ENCODE measurements at regions not wholly inside any gene's neighbourhood (a gene's known extent, or its start where the extent isn't known, plus 50 kb on each side); places are given as distances from the start of the nearest gene placed in this dataset.

- H3K27ac Mint-ChIP-seq (ENCODE audit: unreplicated experiment) = no peak overlapping the region
- no peak overlapping the region for H3K4me3 Mint-ChIP-seq (ENCODE audit: unreplicated experiment)
- peaks cover 8% of the 10 kb centered on the region for H3K27me3 Mint-ChIP-seq (ENCODE audit: unreplicated experiment)
- H3K4me1 Mint-ChIP-seq (ENCODE audit: low read depth, unreplicated experiment) = no peaks in the 10 kb centered on the region
- DNase-seq = no peak
- peaks cover 7% of the 10 kb centered on the region for H3K36me3 Mint-ChIP-seq (ENCODE audit: unreplicated experiment)
- TF ChIP-seq, protein P1, sequence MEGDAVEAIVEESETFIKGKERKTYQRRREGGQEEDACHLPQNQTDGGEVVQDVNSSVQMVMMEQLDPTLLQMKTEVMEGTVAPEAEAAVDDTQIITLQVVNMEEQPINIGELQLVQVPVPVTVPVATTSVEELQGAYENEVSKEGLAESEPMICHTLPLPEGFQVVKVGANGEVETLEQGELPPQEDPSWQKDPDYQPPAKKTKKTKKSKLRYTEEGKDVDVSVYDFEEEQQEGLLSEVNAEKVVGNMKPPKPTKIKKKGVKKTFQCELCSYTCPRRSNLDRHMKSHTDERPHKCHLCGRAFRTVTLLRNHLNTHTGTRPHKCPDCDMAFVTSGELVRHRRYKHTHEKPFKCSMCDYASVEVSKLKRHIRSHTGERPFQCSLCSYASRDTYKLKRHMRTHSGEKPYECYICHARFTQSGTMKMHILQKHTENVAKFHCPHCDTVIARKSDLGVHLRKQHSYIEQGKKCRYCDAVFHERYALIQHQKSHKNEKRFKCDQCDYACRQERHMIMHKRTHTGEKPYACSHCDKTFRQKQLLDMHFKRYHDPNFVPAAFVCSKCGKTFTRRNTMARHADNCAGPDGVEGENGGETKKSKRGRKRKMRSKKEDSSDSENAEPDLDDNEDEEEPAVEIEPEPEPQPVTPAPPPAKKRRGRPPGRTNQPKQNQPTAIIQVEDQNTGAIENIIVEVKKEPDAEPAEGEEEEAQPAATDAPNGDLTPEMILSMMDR (IDR thresholded peaks at IDR 0.05; ENCODE audit: partially characterized antibody, unreplicated experiment) = no peak
- no peaks in the 10 kb centered on the region for H3K9me3 Mint-ChIP-seq (ENCODE audit: unreplicated experiment)
Measured at GRCh38 chr2:239476029-239476756, 75.4 kb upstream of the HDAC4 start.

GRCh38 chr2:239475161-239476028 is 74.6 kb upstream of the HDAC4 start:
- peaks cover 8% of the 10 kb centered on the region for H3K27me3 Mint-ChIP-seq (ENCODE audit: unreplicated experiment)
- TF ChIP-seq, protein P1 (IDR thresholded peaks at IDR 0.05; ENCODE audit: partially characterized antibody, unreplicated experiment) = no peak
- no peak overlapping the region for H3K4me3 Mint-ChIP-seq (ENCODE audit: unreplicated experiment)
- H3K9me3 Mint-ChIP-seq (ENCODE audit: unreplicated experiment) = peaks cover 1% of the 10 kb centered on the region
- no peaks in the 10 kb centered on the region for H3K4me1 Mint-ChIP-seq (ENCODE audit: low read depth, unreplicated experiment)
- no peak overlapping the region for H3K27ac Mint-ChIP-seq (ENCODE audit: unreplicated experiment)
- no peak for DNase-seq
- H3K36me3 Mint-ChIP-seq (ENCODE audit: unreplicated experiment) = peaks cover 7% of the 10 kb centered on the region

DNA sequence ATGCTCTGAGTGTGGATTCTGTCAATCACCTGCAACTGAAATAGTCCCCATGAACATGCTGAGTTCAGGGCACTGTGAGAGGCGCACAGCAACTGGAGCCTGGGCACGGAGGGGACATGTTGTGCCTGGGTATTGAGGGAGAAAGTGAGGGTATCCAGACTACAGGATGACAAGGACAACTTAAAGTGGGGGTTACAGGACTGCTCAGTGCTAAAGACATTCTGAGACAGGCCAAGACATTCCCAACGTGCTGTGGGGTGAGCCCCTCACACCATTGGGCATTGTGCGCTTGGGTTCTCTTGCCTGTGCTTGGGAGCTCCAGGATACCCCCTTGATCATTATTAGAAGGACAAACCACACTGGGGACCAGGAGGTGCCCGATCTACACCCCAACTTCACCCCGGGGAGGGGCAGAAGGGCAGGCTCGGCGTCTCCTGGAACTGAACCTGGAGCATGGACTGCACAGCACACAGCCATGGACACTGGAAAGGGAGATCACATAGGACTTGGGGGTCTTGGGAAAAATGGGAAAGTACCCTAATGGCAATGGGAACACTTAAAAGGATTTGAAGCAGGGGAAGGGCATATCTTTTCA is 72.5 kb upstream of the HDAC4 start:
- Mint-ChIP-seq H3K27ac (ENCODE audit: unreplicated experiment) (no peak overlapping the region), H3K4me1 (ENCODE audit: low read depth, unreplicated experiment) (no peaks in the 10 kb centered on the region), H3K4me3 (ENCODE audit: unreplicated experiment) (no peak overlapping the region), H3K27me3 (ENCODE audit: unreplicated experiment) (peaks cover 8% of the 10 kb centered on the region), H3K36me3 (ENCODE audit: unreplicated experiment) (peaks cover 16% of the 10 kb centered on the region), H3K9me3 (ENCODE audit: unreplicated experiment) (peaks cover 6% of the 10 kb centered on the region)
- TF ChIP-seq, protein P1 (IDR thresholded peaks at IDR 0.05; ENCODE audit: partially characterized antibody, unreplicated experiment) = no peak
- no peak for DNase-seq

DNA sequence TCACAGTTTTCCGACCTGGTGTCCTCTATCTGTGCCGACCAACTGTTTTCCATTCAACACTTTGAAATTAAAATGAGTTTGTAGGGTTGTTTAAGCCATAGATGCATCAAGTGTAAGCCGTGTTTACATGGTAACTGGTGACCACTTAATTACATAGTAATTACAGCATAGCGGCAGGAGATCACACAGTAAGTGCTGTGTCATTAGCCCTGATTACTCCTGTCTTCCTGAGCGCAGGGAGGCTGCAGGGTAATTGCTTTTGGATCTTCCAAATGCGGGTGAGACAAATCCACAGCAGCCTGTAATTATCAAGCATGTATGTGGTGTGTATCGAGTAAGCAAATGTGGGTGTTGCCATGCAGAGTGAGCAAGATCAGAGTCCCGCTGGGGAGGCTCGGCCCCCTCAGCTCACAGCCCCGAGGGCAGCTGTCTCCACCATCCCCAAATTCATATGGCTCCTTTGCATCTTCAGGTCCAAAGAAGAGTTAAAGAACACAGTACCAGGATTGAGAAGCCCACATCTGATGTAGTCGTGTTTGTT is 71.5 kb upstream of the HDAC4 start:
- no peaks in the 10 kb centered on the region for H3K4me1 Mint-ChIP-seq (ENCODE audit: low read depth, unreplicated experiment)
- H3K27ac Mint-ChIP-seq (ENCODE audit: unreplicated experiment) = no peak overlapping the region
- peaks cover 6% of the 10 kb centered on the region for H3K9me3 Mint-ChIP-seq (ENCODE audit: unreplicated experiment)
- peaks cover 8% of the 10 kb centered on the region for H3K27me3 Mint-ChIP-seq (ENCODE audit: unreplicated experiment)
- H3K36me3 Mint-ChIP-seq (ENCODE audit: unreplicated experiment) = peaks cover 16% of the 10 kb centered on the region
- TF ChIP-seq, protein P1 (IDR thresholded peaks at IDR 0.05; ENCODE audit: partially characterized antibody, unreplicated experiment) = no peak
- H3K4me3 Mint-ChIP-seq (ENCODE audit: unreplicated experiment) = no peak overlapping the region
- no peak for DNase-seq
